ENCODE measurements at regions not wholly inside any gene's neighbourhood (a gene's known extent, or its start where the extent isn't known, plus 50 kb on each side); places are given as distances from the start of the nearest gene placed in this dataset.

Small RNA genes in the stretch of these regions (small RNA-seq; reads per million reads assigned to genes)
- gene RNA5-8SP4, result 0 to 0.41 (median 0.04) reads per million in 4 donors
